ENCODE measurements at regions not wholly inside any gene's neighbourhood (a gene's known extent, or its start where the extent isn't known, plus 50 kb on each side); places are given as distances from the start of the nearest gene placed in this dataset.

DNA sequence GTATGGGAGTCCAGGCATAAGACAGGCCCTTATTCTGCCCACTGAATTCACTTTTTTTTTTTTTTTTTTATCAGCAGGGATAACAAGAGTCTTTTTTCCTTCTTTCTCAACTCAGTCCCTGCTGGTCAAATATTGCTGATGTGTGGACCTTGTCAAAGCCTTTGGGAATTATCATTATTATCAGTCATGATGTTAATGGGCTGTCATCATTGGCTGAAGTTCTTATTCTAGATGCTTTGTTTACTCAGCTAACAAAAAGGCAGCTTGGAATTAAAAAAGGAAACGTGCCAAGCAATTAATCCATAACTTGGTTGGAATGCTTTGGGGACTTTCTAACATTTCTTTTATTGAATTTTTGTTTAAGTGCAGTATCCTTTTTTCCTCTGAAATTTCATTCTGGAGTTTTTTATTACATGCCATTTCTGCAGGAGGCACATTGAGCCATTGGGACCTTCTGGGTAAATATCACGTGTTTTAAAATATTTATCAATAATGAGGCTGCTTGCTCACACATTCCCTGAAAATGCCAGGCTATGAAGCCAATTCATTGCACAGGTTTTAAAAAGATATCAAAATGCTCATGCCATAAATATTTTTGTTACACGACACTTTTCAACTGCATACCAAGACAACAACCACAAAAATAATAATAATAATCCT, 246.3 kb downstream of the TXNL1 start:
- Histone ChIP-seq H3K9me3 (ENCODE audit: low read depth, low read length) (no peaks in the 10 kb centered on the region), H3K4me1 (ENCODE audit: insufficient read depth, low read length) (no peaks in the 10 kb centered on the region), H3K4me3 (ENCODE audit: low read length) (no peak overlapping the region), H3K27me3 (ENCODE audit: insufficient read depth, low read length) (no peaks in the 10 kb centered on the region)

DNA sequence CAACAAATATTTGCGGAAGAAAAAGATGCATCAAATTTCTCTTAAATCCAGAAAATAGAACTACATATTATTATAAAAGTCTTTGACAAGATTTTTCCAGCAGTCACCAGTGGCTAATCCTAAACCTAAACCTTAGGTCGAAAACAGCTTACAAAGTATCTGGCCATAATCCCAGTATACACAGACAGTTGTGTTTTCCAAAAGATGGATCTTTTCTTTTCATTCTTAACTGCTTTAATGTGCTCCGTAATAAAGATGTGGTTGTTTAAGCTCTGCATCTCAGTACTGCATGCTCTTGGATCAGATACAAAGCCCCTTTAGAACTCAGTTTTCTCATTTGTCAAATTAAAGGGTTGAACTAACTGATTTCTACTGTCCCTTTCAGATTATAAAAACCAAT, 247.8 kb downstream of the TXNL1 start:
- H3K4me3 ChIP-seq (ENCODE audit: low read length), result no peak overlapping the region
- H3K4me1 ChIP-seq (ENCODE audit: insufficient read depth, low read length), result no peaks in the 10 kb centered on the region
- no peaks in the 10 kb centered on the region for H3K27me3 ChIP-seq (ENCODE audit: insufficient read depth, low read length)
- no peaks in the 10 kb centered on the region for H3K9me3 ChIP-seq (ENCODE audit: low read depth, low read length)

DNA sequence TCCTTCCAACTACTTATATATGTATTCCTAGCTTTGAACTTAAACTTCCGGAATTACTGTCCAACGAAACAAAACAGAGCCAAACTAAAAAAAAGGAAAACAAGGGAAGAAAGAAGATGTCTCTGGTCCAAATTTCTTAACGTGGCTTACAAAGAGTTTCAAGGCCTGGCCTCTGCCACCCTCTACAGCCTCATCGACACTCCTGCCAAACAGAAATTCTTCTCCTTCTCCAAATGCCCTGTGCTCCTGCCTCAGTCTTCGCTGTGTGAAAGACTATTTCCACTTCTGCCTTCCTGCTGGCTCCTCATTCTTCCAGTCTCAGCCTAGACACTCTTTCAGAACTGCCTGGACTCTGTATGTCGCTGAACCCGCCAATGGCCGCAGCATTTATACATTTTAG, 249.2 kb downstream of the TXNL1 start:
- no peak overlapping the region for H3K4me3 ChIP-seq (ENCODE audit: low read length)
- H3K27me3 ChIP-seq (ENCODE audit: insufficient read depth, low read length), result no peaks in the 10 kb centered on the region
- no peaks in the 10 kb centered on the region for H3K4me1 ChIP-seq (ENCODE audit: insufficient read depth, low read length)
- no peaks in the 10 kb centered on the region for H3K9me3 ChIP-seq (ENCODE audit: low read depth, low read length)

DNA sequence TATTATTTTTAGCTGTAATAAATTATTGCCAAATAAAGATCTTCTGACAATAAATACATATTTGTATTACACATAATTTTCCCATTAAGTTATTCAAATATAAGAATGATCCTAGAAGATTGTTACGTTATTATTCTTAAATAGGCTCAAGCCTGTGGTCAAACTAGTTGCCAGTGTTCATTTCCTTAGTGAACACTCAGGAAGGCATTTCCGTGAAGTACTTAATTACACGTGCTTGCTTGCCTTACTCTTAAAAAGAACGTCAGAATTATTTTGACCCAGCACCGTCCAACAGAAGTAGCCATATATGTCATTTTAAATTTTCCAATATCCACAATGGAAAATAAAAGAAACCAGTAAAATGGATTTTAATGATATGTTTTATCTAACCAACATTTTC, 249.8 kb downstream of the TXNL1 start:
- no peaks in the 10 kb centered on the region for H3K27me3 ChIP-seq (ENCODE audit: insufficient read depth, low read length)
- H3K4me1 ChIP-seq (ENCODE audit: insufficient read depth, low read length), result no peaks in the 10 kb centered on the region
- H3K4me3 ChIP-seq (ENCODE audit: low read length), result no peak overlapping the region
- H3K9me3 ChIP-seq (ENCODE audit: low read depth, low read length), result no peaks in the 10 kb centered on the region

DNA sequence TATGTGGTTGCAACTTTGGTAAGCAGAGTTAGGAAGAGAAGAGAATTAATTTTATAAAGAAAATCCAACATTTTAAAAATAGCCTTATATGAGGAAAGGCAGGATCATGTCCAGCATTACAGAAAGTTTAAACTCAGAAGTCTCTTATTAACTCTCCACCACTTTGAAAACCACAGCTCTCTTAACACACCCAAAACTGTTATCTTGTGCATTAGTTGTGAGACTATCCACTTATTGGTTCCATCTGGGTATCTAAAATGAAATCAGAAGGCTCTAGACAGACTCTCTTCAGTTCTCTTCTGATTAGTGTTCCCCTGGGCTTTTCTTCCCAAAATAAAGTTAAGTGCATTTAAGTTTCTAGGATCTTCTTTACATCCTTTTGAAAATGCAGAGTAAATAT, 251.5 kb downstream of the TXNL1 start:
- Histone ChIP-seq H3K4me1 (ENCODE audit: insufficient read depth, low read length) (no peaks in the 10 kb centered on the region), H3K27me3 (ENCODE audit: insufficient read depth, low read length) (no peaks in the 10 kb centered on the region), H3K9me3 (ENCODE audit: low read depth, low read length) (no peaks in the 10 kb centered on the region), H3K4me3 (ENCODE audit: low read length) (no peak overlapping the region)

DNA sequence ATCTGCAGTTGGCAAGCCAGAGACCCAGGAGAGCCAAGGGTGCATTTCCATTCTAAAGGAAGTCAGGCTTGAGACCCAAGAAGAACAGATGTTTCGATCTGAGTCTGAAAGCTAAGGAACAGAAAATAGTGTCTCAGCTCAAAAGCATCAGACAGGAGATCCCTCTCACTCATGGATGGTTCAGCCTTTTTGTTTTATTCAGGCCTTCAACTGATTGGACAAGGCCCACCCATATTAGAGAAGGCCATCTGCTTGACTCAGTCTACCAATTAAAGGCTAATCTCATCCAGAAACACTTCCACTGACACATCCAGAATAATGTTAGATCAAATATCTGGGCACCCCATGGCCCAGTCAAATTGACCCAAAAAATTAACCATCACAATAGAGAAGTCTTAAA, 255.0 kb downstream of the TXNL1 start:
- no peak overlapping the region for H3K4me3 ChIP-seq (ENCODE audit: low read length)
- H3K4me1 ChIP-seq (ENCODE audit: insufficient read depth, low read length), result no peaks in the 10 kb centered on the region
- H3K9me3 ChIP-seq (ENCODE audit: low read depth, low read length), result no peaks in the 10 kb centered on the region
- no peaks in the 10 kb centered on the region for H3K27me3 ChIP-seq (ENCODE audit: insufficient read depth, low read length)

DNA sequence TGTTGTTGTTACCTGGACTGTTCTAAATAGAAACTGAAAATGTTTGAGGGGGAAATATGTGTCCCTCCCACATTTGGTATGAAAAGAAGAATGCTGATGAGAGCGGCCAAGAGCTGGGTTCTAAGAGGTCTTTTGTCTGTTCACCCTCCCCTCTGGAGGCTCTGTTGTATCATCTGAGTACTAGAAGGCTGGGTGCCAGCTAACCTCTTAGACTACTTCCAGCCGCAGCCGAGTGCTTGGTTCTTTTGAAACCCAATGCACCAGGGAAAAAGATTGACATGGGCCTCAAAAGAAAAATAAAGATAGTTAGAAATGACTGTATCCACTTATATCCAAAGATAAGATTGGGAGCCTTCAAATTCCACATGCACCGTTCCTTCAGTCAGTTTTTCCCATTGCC, 255.9 kb downstream of the TXNL1 start:
- no peak overlapping the region for H3K4me3 ChIP-seq (ENCODE audit: low read length)
- H3K9me3 ChIP-seq (ENCODE audit: low read depth, low read length), result no peaks in the 10 kb centered on the region
- H3K4me1 ChIP-seq (ENCODE audit: insufficient read depth, low read length), result no peaks in the 10 kb centered on the region
- H3K27me3 ChIP-seq (ENCODE audit: insufficient read depth, low read length), result no peaks in the 10 kb centered on the region

DNA sequence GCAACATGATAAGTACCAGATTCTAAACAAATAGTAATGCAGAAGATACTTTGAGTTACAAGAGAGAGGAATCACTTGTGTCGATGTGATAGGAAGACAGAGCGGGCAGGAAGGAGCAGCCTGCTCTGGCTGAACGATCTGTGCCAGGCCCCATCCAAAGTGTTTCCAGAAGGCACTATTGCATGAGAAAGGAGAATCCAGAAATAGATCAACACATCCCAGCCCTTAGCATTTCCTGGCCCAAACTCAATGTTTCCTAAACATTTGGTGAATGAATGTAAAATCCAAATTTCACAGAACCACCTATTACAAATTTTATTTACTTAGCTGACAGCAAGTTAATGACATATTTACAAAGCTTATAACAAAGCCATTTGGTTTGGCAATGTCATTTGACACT, 257.2 kb downstream of the TXNL1 start:
- Histone ChIP-seq H3K27me3 (ENCODE audit: insufficient read depth, low read length) (no peaks in the 10 kb centered on the region), H3K4me3 (ENCODE audit: low read length) (no peak overlapping the region), H3K4me1 (ENCODE audit: insufficient read depth, low read length) (no peaks in the 10 kb centered on the region), H3K9me3 (ENCODE audit: low read depth, low read length) (no peaks in the 10 kb centered on the region)

DNA sequence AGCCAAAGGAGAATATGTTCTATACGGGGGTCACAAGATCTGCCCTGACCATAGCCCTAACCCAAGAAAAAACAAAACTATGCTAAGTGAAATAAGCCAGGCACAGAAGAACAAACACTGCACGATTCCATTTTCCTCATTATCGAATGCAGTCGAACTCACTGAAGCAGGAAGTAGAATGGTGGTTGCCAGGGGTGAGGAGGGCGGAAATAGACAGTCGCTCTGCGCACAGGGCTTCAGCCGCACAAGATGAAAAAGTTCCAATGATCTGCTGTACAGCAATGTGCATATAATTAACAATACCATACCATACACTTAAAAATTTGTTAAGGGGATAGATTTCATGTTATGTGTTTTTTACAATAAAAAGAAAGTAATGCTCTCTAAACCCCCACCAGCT, 257.7 kb downstream of the TXNL1 start:
- no peak overlapping the region for H3K4me3 ChIP-seq (ENCODE audit: low read length)
- H3K9me3 ChIP-seq (ENCODE audit: low read depth, low read length), result no peaks in the 10 kb centered on the region
- H3K4me1 ChIP-seq (ENCODE audit: insufficient read depth, low read length), result no peaks in the 10 kb centered on the region
- H3K27me3 ChIP-seq (ENCODE audit: insufficient read depth, low read length), result no peaks in the 10 kb centered on the region

DNA sequence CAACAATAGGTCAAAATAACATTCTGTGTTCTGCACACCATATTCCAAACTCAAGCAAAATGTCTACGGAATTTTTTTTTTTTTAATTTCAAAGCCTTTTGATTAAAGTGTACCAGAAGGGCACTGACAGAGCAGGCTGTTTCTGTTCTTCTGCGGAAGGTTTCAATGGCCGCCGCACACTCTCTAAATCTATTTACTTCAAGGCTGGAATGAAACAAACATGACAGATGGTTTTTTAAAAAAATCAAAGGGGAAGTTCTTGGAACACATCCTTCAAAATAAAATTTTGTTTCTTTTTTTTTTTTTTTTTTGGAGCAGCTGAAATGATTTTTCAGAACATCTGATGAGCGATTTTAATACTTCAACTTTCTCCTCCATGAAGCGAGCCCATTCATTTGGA, 259.1 kb downstream of the TXNL1 start:
- no peaks in the 10 kb centered on the region for H3K4me1 ChIP-seq (ENCODE audit: insufficient read depth, low read length)

DNA sequence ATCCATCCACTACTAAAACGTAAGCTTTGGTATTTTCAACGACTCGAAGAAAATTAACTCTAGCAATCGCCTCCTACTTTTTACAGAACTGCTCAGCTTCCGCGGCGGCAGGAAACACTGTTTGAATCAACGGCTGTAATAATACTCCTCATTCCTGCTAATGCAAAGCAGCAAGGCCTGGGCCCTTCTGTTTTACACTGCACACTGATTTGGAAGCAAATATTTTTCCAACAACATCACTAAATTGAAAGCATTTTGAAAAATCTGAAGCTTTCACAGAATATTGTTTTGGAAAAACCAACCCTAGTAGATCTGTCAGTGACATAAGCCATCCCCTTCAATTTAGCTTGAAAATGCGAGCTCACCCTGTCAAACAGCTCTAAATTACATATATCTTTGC, 261.2 kb downstream of the TXNL1 start:
- no peak overlapping the region for H3K4me3 ChIP-seq (ENCODE audit: low read length)
- no peaks in the 10 kb centered on the region for H3K4me1 ChIP-seq (ENCODE audit: insufficient read depth, low read length)
- H3K9me3 ChIP-seq (ENCODE audit: low read depth, low read length), result no peaks in the 10 kb centered on the region
- no peaks in the 10 kb centered on the region for H3K27me3 ChIP-seq (ENCODE audit: insufficient read depth, low read length)

More for the DNA sequence above, 259.1 kb downstream of the TXNL1 start:
- no peaks in the 10 kb centered on the region for H3K9me3 ChIP-seq (ENCODE audit: low read depth, low read length)
- no peak overlapping the region for H3K4me3 ChIP-seq (ENCODE audit: low read length)
- no peaks in the 10 kb centered on the region for H3K27me3 ChIP-seq (ENCODE audit: insufficient read depth, low read length)

DNA sequence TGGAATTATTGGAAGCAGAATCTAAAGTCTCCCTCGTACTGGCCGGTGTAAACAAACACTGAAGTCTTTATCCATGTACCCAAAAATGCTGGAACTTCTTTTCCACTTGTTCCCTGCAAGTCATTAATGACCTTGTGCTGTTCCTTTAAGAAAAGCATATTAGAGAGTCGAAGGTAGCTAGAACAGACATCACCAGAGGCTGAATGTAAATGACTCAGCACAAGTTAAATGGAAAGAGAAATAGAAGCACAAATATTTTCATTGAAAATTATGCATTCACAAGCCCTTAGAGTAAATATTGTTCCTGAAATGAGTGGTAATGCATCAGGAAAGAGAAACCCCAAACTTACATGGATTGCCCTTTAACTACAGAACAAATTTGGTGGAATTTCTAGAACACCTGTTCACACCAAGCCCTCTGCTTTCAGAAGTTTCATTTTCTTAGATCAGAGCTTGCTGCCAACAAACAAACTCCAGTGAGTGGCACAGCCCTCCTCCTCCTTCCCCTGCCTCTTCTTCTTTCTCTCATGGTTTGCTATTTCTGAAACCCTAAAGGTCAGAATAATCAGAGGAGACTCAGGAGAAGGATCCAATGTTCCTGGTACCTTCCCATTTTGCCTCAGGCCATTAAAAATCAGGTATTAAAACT, 264.3 kb downstream of the TXNL1 start:
- Histone ChIP-seq H3K4me1 (ENCODE audit: insufficient read depth, low read length) (no peaks in the 10 kb centered on the region), H3K9me3 (ENCODE audit: low read depth, low read length) (no peaks in the 10 kb centered on the region), H3K4me3 (ENCODE audit: low read length) (no peak overlapping the region), H3K27me3 (ENCODE audit: insufficient read depth, low read length) (no peaks in the 10 kb centered on the region)

DNA sequence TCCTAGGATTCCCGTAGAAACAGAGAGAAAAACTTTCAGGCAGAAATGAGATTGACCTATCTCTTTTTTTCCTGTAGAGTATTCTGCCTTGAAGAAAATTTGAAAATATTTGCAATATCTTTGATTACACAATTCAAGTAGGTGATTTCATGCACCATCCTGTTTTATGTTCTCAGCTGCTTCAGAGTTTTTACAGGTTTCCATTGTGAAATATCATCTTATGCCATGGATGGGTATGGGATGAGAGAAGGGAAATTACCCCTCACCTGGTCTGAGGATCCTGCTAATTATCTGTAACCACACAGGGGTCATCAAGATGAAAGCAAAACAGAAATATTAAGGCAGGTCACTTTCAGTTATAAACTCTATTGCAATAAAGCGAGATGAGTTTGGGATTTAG, 264.8 kb downstream of the TXNL1 start:
- H3K27me3 ChIP-seq (ENCODE audit: insufficient read depth, low read length), result no peaks in the 10 kb centered on the region
- no peaks in the 10 kb centered on the region for H3K9me3 ChIP-seq (ENCODE audit: low read depth, low read length)
- H3K4me3 ChIP-seq (ENCODE audit: low read length), result no peak overlapping the region
- no peaks in the 10 kb centered on the region for H3K4me1 ChIP-seq (ENCODE audit: insufficient read depth, low read length)

DNA sequence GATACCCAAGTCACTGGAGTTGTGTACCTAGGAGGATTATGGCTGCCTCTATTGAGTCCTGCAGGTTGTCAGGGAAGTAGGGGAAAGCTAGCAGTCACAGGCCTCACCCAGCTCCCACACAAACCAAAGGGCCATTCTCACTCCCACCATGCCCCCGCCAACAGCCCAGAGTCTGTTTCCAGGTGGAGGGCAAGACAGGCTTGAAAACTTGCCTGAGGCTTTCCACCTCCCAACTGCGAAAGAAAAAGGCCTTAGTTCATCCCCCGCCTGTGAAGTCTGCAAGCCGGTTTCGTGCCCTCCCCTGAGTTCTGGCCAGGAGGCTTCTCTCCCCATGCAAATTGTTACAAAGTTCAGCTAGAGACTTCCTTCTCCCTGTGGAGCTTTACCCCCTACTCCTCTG, 270.3 kb downstream of the TXNL1 start:
- no peak overlapping the region for H3K4me3 ChIP-seq (ENCODE audit: low read length)
- peaks cover under 1% of the 10 kb centered on the region for H3K9me3 ChIP-seq (ENCODE audit: low read depth, low read length)
- no peaks in the 10 kb centered on the region for H3K27me3 ChIP-seq (ENCODE audit: insufficient read depth, low read length)
- H3K4me1 ChIP-seq (ENCODE audit: insufficient read depth, low read length), result no peaks in the 10 kb centered on the region

DNA sequence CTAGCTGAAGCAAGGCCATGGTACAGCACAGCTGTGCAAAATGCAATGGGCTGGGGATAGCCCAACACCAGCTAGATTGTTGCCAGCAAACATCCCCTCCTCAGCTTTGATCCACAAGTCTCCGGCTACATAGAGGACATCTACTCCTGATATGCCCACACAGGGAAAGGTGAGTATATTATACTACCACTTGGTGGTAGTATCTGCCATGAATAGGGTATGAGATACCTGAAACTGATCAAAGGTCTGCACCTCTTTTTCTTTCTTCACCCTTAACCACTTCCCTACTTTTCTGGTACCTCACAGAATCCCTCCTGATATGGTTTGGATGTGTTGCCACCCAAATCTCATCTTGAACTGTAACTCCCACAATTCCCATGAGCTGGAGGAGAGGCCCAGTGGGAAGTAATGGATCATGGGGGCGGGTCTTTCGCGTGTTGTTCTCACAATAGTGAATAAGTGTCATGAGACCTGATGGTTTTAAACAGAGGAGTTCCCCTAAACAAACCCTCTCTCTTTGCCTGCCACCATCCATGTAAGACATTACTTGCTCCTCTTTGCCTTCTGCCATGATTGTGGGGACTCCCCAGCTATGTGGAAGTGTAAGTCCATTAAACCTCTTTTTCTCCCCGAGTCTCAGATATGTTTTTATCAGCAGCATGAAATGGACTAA, 279.6 kb downstream of the TXNL1 start:
- H3K27me3 ChIP-seq (ENCODE audit: insufficient read depth, low read length), result no peaks in the 10 kb centered on the region
- H3K4me3 ChIP-seq (ENCODE audit: low read length), result no peak overlapping the region
- H3K9me3 ChIP-seq (ENCODE audit: low read depth, low read length), result peaks cover 16% of the 10 kb centered on the region
- H3K4me1 ChIP-seq (ENCODE audit: insufficient read depth, low read length), result no peaks in the 10 kb centered on the region
